Activated naive CD8-positive, alpha-beta T cell treated with anti-CD3 and anti-CD28 coated beads, Interleukin-2, amount 10 ng/mL, durations not matched to agents 7 days and 5 days (primary cell): ENCODE measurements at regions not wholly inside any gene's neighbourhood (a gene's known extent, or its start where the extent isn't known, plus 50 kb on each side); places are given as distances from the start of the nearest gene placed in this dataset.

ENCODE experiments used
- ATAC-seq: fragments of 150-1000 bp; cut with Tn5 transposase; one replicate; pipeline ENCODE4 v1.10.0; 2021; ENCODE audit warnings: low read depth, moderate library complexity
- POLR2A ChIA-PET: fragments of 350-600 bp; sonication (Branson Sonifier 250); formaldehyde crosslinking; loops from one replicate; lab custom pipeline; 2021; ENCODE audit warnings: antibody characterized with exemption; lab: Charles Lee
- DNase-seq: peaks from one replicate; pipeline ENCODE4 v3.0.0; 2021
- H3K27ac Mint-ChIP-seq: one replicate; pipeline ENCODE4 v1.8.0; 2022; ENCODE audit warnings: mild to moderate bottlenecking, mixed read lengths
- H3K27me3 Mint-ChIP-seq: one replicate; pipeline ENCODE4 v1.8.0; 2022; ENCODE audit warnings: mild to moderate bottlenecking, moderate library complexity, mixed read lengths
- H3K36me3 Mint-ChIP-seq: one replicate; pipeline ENCODE4 v1.8.0; 2021; ENCODE audit warnings: mild to moderate bottlenecking, mixed read lengths
- H3K4me1 Mint-ChIP-seq: one replicate; pipeline ENCODE4 v1.8.0; 2021; ENCODE audit warnings: mixed read lengths
- H3K4me3 Mint-ChIP-seq: one replicate; pipeline ENCODE4 v1.8.0; 2022; ENCODE audit warnings: mild to moderate bottlenecking, moderate library complexity, mixed read lengths
- H3K9me3 Mint-ChIP-seq: one replicate; pipeline ENCODE4 v1.8.0; 2021; ENCODE audit warnings: mixed read lengths

DNA sequence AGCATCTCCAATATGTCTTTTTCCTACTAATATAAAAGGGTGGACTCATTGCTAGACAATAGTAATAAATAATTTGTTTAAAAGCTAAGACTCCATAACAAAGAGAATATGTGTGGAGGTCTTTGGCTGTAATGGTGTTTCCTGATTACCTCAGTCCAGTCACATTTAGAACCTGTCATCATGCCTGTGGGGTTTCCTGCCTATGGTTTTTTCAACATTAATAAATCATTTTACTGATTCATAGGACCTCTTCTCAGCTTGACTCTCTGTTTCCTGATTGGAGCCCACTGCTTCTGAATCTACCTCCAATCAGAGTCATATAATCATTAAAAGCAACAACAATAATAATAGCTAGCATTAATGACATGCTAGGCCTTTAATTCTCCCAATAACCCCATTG, 52.4 kb upstream of the GNAI1 start:
- Mint-ChIP-seq H3K27me3 (no peaks in the 10 kb centered on the region), H3K4me3 (no peak overlapping the region), H3K9me3 (no peaks in the 10 kb centered on the region), H3K27ac (no peak overlapping the region), H3K36me3 (peaks cover 1% of the 10 kb centered on the region), H3K4me1 (peaks cover 11% of the 10 kb centered on the region)
- POLR2A ChIA-PET, result no interaction called here
- ATAC-seq, result no peak
- no peak for DNase-seq

DNA sequence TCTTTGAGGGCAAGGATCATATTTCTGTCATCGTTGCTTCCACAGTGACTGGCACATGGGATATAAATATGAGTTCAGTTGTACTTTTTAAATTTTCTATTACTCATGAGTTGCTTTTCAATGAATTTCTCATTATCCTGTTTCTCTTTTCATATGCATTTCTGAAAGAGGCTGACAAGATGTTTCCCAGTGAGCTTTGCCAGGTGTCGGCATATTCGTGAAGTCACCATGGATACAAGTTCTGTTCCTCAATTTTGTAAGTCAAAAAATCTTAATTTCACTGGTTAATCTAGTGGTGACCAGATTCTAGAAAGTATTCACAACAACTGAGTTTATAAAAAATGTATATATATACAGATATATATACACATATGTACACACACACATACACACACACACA, 55.7 kb upstream of the GNAI1 start:
- DNase-seq (no peak), ATAC-seq (no peak)
- peaks cover 1% of the 10 kb centered on the region for H3K36me3 Mint-ChIP-seq
- no peaks in the 10 kb centered on the region for H3K27me3 Mint-ChIP-seq
- no peak overlapping the region for H3K27ac Mint-ChIP-seq
- no peaks in the 10 kb centered on the region for H3K9me3 Mint-ChIP-seq
- POLR2A ChIA-PET, result no interaction called here
- no peak overlapping the region for H3K4me3 Mint-ChIP-seq
- H3K4me1 Mint-ChIP-seq, result peaks cover 11% of the 10 kb centered on the region

DNA sequence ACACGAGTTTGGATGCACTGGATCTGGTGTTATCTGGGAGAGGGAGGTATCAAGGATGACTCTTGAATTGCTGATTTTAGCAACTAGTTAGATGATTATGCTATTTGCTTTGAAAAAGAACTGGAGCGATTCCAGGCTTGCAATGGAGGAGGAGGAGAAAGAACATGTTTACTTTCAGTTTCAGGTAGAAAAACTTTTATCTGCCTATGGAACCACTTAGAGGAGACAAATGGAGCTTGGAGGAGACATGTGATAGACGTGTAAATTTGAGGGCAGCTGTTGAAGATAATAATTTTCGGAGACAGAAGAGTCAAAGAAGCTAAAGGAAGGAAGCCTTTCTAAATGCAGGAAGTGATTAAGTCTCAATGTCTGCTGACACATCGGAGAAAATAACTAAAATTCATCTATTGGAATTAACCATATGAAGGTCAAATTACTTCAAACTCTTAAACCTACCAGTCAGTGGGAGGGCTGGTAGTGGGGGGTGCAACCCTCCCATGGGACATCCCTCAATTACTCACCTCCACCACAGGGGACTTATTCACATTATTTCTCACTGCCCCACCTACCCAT, 56.4 kb upstream of the GNAI1 start:
- Mint-ChIP-seq H3K9me3 (no peaks in the 10 kb centered on the region), H3K36me3 (peaks cover 1% of the 10 kb centered on the region), H3K27me3 (no peaks in the 10 kb centered on the region), H3K4me1 (peaks cover 11% of the 10 kb centered on the region), H3K27ac (peak overlapping the region; percentile 81), H3K4me3 (peak overlapping the region; percentile 83)
- DNase-seq, result no peak
- ATAC-seq, result peak; percentile 56
- POLR2A ChIA-PET, result no interaction called here

DNA sequence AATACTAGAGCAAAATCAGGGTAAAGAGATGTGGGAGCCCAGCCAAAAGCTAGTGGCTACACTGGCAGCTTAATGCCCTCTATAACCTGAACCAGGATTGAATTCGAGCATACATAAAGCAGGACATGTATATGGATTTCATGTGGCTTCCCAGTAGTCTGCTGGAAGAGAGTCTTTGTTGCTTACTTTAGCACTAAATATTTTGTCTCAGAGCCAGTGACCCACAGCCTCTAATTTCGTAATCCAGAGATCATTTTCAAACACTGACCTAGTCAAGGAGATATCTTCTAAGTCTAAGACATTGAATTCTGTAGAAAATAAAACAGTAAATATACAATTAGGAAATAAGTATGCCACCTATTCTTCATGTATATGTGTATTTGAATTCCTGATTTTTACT, 64.2 kb upstream of the GNAI1 start:
- Mint-ChIP-seq H3K4me3 (no peak overlapping the region), H3K36me3 (peaks cover 1% of the 10 kb centered on the region), H3K9me3 (peaks cover 4% of the 10 kb centered on the region), H3K4me1 (no peaks in the 10 kb centered on the region), H3K27me3 (no peaks in the 10 kb centered on the region), H3K27ac (no peak overlapping the region)
- DNase-seq, result no peak
- no peak for ATAC-seq
- POLR2A ChIA-PET, result no interaction called here

DNA sequence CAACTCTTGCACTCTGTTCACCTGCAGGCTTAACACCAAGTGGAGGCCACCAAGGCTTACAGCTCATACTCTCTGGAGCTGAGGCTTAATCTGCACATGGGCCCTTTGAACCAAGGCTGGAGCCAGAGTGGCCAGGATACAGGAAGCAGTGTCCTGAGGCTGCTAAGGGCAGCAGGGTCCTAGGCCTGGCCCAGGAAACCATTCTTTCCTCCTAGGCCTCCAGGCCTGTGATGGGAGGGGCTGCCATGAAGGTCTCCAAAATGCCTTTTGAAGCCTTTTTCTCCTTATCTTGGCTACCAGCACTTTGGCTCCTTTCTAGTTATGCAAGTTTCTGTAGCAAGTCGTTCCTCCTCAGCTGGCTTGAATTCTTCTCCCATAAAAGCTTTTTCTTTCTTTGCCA, 68.0 kb upstream of the GNAI1 start:
- H3K9me3 Mint-ChIP-seq, result peaks cover 6% of the 10 kb centered on the region
- DNase-seq (no peak), ATAC-seq (no peak)
- no peak overlapping the region for H3K4me3 Mint-ChIP-seq
- no peaks in the 10 kb centered on the region for H3K4me1 Mint-ChIP-seq
- peaks cover 2% of the 10 kb centered on the region for H3K36me3 Mint-ChIP-seq
- H3K27ac Mint-ChIP-seq, result no peak overlapping the region
- no peaks in the 10 kb centered on the region for H3K27me3 Mint-ChIP-seq
- POLR2A ChIA-PET, result no interaction called here

DNA sequence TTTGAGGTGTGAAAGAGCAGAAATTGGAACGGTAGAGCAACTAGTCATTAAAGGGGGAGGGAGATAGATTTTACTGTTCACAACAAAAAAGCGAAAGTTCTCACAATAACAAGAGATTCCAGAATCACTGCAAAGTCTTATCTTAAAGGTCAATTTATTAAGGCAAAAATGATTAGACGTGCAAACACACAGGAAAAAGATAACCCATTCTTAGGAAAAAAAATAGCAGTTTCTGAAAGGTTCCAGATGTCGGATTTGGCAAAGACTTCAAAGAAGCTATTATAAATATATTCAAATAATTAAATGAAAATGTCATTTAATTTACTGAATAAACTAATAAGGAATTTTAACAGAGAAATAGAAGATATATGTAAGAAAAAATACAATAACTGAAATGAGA, 70.8 kb upstream of the GNAI1 start:
- Mint-ChIP-seq H3K9me3 (peaks cover 6% of the 10 kb centered on the region), H3K36me3 (peaks cover 2% of the 10 kb centered on the region), H3K27ac (no peak overlapping the region), H3K27me3 (no peaks in the 10 kb centered on the region), H3K4me1 (no peaks in the 10 kb centered on the region), H3K4me3 (no peak overlapping the region)
- no peak for ATAC-seq
- DNase-seq, result no peak
- POLR2A ChIA-PET, result no interaction called here

DNA sequence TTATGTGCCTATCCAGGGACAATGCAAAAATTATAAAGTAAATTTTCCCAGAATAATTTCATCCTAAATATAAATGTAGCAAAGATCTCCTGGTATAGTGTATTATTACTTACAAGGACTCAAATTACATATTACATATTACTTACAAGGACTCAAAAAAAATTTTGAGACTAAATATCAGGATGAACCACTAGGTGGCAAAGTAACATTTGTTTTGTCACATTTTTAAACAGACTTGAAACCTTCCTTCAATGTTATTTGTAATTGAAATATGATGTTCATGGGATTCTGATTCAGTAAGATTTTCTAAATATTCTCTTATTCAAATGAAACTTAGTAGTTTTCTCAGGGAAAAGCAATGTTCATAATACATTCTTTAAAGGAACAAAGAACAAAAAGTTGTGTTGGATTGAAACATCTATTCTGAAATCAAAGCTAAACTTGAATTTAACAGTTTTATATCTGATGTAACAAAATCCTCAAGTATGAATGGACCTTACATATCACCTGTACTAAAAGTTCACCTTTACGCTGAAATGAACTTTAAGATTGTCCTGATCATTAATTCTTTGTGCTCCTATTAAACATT, 74.3 kb upstream of the GNAI1 start:
- no peak for DNase-seq
- H3K27ac Mint-ChIP-seq, result no peak overlapping the region
- no peaks in the 10 kb centered on the region for H3K4me1 Mint-ChIP-seq
- no peaks in the 10 kb centered on the region for H3K27me3 Mint-ChIP-seq
- POLR2A ChIA-PET, result no interaction called here
- no peaks in the 10 kb centered on the region for H3K36me3 Mint-ChIP-seq
- H3K9me3 Mint-ChIP-seq, result peaks cover under 1% of the 10 kb centered on the region
- H3K4me3 Mint-ChIP-seq, result no peak overlapping the region
- ATAC-seq, result no peak

DNA sequence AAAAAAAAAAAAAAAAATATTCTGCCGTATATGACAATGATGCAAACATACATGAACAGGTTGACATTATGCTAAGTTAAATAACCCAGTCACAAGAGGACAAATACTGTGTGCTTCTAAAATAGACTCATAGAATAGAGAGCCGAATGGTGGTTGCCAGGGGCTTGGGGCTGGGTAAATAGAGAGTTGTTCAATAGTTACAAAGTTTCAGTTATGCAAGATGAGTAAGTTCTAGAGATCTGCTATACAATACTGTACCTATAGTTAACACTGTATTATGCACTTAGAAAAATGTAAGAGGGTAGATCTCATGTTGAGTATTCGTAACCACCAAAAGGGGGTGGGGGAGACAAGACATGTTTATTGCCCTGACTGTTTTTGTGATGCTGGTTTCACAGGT, 77.1 kb upstream of the GNAI1 start:
- Mint-ChIP-seq H3K4me3 (no peak overlapping the region), H3K36me3 (no peaks in the 10 kb centered on the region), H3K9me3 (no peaks in the 10 kb centered on the region), H3K27ac (no peak overlapping the region), H3K27me3 (no peaks in the 10 kb centered on the region), H3K4me1 (no peaks in the 10 kb centered on the region)
- ATAC-seq (no peak), DNase-seq (no peak)
- POLR2A ChIA-PET, result no interaction called here

DNA sequence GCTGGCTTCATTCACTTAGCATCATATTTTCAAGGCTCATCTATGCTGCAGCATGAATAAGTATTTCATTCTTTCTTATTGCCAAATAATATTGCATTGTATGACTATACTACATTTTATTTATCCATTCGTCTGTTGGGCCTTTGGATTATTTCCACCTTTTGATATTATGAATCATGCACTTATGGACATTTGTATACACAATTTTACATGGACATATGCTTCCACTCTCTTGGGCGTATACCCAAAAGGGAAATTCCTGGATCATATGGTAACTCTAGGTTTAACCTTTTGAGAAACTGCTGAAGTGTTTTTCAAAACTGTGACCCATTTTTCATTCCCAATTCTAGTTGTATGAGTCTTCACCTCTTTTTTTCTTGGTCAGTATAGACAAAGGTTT, 80.3 kb upstream of the GNAI1 start:
- no peak for ATAC-seq
- Mint-ChIP-seq H3K4me1 (no peaks in the 10 kb centered on the region), H3K4me3 (no peak overlapping the region), H3K27me3 (no peaks in the 10 kb centered on the region), H3K9me3 (no peaks in the 10 kb centered on the region), H3K27ac (no peak overlapping the region), H3K36me3 (no peaks in the 10 kb centered on the region)
- DNase-seq, result no peak
- POLR2A ChIA-PET, result no interaction called here

DNA sequence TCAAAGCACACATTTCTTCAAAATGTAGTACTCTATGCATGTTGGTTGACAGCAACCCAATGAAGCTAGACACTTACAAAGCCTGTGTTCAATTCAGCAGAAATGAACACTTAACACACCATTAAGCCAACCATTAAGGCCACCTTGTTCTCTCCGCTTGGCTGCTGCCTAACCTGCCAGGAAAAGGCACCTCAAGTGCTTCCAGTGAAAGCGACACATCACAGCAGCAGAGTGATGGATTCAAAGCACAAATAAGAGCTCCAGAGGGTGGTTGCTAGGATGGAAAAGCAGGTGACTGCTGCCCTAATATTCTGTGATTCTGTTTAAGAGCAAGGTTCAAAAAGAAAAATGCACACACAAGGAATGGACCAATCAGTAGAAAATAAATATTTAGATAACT, 81.5 kb upstream of the GNAI1 start:
- Mint-ChIP-seq H3K9me3 (no peaks in the 10 kb centered on the region), H3K27ac (no peak overlapping the region), H3K4me3 (no peak overlapping the region), H3K27me3 (peaks cover 2% of the 10 kb centered on the region), H3K36me3 (no peaks in the 10 kb centered on the region), H3K4me1 (no peaks in the 10 kb centered on the region)
- DNase-seq, result no peak
- POLR2A ChIA-PET, result no interaction called here
- ATAC-seq, result no peak

DNA sequence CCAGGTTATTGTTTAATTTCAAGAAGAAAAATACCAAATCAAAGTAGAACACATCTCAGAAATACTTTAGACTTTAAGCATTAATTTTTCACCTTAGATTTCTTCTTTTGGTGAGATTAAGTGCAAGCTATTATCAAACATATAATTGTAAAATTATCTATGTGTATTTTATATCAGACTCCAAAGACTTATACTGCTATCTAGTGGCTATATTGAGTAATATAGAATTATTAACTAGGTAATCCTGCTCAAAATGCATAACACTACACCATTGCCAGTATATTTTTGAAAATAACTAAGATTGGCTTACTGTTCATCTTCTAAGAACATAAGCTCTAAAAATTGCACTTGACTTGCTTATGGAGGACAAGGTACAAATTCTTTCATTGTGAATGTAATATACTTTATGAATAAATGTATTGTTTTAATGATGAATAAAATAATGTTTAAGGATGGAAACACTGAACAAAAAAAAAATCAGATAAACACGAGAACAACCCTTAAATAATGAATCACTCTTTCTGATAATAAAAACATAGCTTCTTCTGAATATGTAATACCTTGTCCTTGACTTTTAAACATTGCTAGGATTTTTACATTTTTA, 86.7 kb upstream of the GNAI1 start:
- ATAC-seq (no peak), DNase-seq (no peak)
- POLR2A ChIA-PET, result no interaction called here

DNA sequence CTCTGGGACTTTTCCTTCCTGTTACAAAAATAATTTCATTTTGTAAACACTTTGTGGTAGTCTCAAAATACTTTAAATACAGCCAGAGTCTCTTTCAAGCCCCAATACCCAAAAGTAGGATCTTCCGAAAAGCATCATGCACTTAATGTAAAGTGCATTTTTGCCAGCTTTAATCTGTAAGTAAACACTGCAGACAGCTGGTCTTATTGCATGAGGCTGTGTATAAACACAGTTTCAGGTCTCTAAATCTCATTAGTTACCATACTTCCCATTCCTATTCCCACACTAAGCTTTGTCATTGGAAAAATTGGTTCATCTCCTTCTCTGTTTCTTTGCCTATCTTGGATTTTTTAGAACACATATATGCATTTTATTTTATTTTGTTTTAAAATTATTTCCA, 87.6 kb upstream of the GNAI1 start:
- H3K4me3 Mint-ChIP-seq, result no peak overlapping the region
- no peak overlapping the region for H3K27ac Mint-ChIP-seq
- no peak for DNase-seq
- peaks cover 3% of the 10 kb centered on the region for H3K27me3 Mint-ChIP-seq
- ATAC-seq, result no peak
- H3K9me3 Mint-ChIP-seq, result peaks cover 3% of the 10 kb centered on the region
- H3K4me1 Mint-ChIP-seq, result no peaks in the 10 kb centered on the region
- POLR2A ChIA-PET, result no interaction called here
- H3K36me3 Mint-ChIP-seq, result no peaks in the 10 kb centered on the region

More for the DNA sequence above, 86.7 kb upstream of the GNAI1 start:
- Mint-ChIP-seq H3K27me3 (peaks cover 3% of the 10 kb centered on the region), H3K36me3 (no peaks in the 10 kb centered on the region), H3K4me3 (no peak overlapping the region), H3K9me3 (peaks cover 3% of the 10 kb centered on the region), H3K27ac (no peak overlapping the region), H3K4me1 (no peaks in the 10 kb centered on the region)

DNA sequence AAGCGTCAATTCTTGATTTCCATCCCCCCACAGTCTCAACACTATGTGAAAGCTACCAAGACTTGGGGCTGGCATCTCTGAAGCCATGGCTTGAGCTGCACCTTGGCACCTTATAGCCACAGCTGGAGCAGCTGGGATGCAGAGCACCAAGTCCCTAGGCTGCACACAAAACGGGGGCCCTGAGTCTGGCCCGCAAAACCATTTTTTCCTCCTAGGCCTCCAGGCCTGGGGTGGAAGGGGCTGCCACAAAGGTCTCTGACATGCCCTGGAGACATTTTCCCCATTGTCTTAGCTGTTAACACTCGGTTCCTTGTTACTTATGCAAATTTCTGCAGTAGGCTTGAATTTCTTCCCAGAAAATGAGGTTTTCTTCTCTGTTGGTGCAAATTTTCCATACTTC, 89.8 kb upstream of the GNAI1 start:
- no peaks in the 10 kb centered on the region for H3K36me3 Mint-ChIP-seq
- POLR2A ChIA-PET, result no interaction called here
- ATAC-seq (no peak), DNase-seq (no peak)
- H3K27me3 Mint-ChIP-seq, result peaks cover 3% of the 10 kb centered on the region
- H3K4me1 Mint-ChIP-seq, result no peaks in the 10 kb centered on the region
- H3K27ac Mint-ChIP-seq, result no peak overlapping the region
- no peak overlapping the region for H3K4me3 Mint-ChIP-seq
- peaks cover 3% of the 10 kb centered on the region for H3K9me3 Mint-ChIP-seq

DNA sequence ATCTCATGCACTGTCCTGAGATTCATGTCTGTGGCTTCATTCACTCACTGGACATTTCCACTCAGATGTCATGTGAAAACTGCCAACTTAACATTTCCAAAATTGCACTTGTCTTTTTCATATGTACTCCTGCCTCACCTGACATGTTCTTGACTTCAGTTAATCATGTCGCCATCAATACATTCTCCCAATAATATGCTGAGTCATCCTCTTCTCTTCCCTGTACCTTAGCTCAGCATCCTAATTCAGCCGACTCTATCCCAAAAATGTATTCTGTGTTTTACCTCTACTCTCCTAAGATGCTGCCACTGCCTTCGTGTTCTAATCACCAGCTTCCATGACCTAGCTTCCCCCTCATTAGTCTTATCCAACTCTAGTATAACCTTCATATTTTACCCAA, 93.9 kb upstream of the GNAI1 start:
- Mint-ChIP-seq H3K36me3 (no peaks in the 10 kb centered on the region), H3K27ac (no peak overlapping the region), H3K4me3 (no peak overlapping the region), H3K4me1 (no peaks in the 10 kb centered on the region), H3K9me3 (peaks cover 3% of the 10 kb centered on the region), H3K27me3 (peaks cover 2% of the 10 kb centered on the region)
- ATAC-seq (no peak), DNase-seq (no peak)
- POLR2A ChIA-PET, result interaction anchor here (1.6 kb wide), 1 partner anchor 12 kb away, joined by 3 read pairs; no protein-coding TSS in a partner anchor
